ENCODE measurements at regions not wholly inside any gene's neighbourhood (a gene's known extent, or its start where the extent isn't known, plus 50 kb on each side); places are given as distances from the start of the nearest gene placed in this dataset.

GRCh38 chr4:13875181-13875580 lies 247.7 kb upstream of the BOD1L1 start:
- TF ChIP-seq POLR2AphosphoS5 (IDR thresholded peaks at IDR 0.05; ENCODE audit: insufficient read depth in 1 of 2, low read depth in 1 of 2) (no peak), CTCF (IDR thresholded peaks at IDR 0.05) (no peak)

Data from vagina (tissue), 2 donors.